ENCODE measurements at regions not wholly inside any gene's neighbourhood (a gene's known extent, or its start where the extent isn't known, plus 50 kb on each side); places are given as distances from the start of the nearest gene placed in this dataset.

DNA sequence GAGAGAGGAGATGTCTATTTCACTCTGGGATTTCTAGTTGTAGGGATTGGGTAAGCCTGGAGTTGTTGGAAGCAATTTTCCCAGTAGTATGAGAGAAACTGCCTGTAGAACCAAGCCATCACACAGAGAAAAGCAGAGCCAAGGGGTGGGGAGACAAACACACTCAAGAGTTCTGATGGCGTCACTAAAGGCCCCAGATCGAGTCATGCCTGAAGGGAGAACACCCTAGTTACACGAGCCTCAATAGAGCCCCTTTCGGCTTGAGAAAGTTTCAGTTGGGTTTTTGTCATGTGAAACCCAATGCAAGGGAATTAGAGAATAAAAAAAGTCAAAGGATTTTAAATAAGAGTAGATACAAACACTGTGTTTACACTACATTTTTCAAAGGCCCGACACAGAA, 66.1 kb upstream of the PFN2 start:
- TF ChIP-seq, protein P1, sequence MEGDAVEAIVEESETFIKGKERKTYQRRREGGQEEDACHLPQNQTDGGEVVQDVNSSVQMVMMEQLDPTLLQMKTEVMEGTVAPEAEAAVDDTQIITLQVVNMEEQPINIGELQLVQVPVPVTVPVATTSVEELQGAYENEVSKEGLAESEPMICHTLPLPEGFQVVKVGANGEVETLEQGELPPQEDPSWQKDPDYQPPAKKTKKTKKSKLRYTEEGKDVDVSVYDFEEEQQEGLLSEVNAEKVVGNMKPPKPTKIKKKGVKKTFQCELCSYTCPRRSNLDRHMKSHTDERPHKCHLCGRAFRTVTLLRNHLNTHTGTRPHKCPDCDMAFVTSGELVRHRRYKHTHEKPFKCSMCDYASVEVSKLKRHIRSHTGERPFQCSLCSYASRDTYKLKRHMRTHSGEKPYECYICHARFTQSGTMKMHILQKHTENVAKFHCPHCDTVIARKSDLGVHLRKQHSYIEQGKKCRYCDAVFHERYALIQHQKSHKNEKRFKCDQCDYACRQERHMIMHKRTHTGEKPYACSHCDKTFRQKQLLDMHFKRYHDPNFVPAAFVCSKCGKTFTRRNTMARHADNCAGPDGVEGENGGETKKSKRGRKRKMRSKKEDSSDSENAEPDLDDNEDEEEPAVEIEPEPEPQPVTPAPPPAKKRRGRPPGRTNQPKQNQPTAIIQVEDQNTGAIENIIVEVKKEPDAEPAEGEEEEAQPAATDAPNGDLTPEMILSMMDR (IDR thresholded peaks at IDR 0.05; ENCODE audit: insufficient read depth, low read length, poor library complexity, severe bottlenecking), result no peak
- no peak for TF ChIP-seq EZH2phosphoT487 (conservative IDR thresholded peaks at IDR 0.05; ENCODE audit: low read length)
